ENCODE measurements at regions not wholly inside any gene's neighbourhood (a gene's known extent, or its start where the extent isn't known, plus 50 kb on each side); places are given as distances from the start of the nearest gene placed in this dataset.
"Not testable (repeated sequence)": the region's sequence is repeated elsewhere in the genome, so short reads cannot be mapped to it uniquely, and the experiment has no call there.

- no peak for DNase-seq (ENCODE audit: extremely low read depth, low read depth)
Measured at GRCh38 chr2:228798458-228799207, 472.5 kb downstream of the PID1 start.

- no peak for DNase-seq (ENCODE audit: extremely low read depth, low read depth)
Measured at GRCh38 chr2:228796386-228796785, 474.7 kb downstream of the PID1 start.

DNA sequence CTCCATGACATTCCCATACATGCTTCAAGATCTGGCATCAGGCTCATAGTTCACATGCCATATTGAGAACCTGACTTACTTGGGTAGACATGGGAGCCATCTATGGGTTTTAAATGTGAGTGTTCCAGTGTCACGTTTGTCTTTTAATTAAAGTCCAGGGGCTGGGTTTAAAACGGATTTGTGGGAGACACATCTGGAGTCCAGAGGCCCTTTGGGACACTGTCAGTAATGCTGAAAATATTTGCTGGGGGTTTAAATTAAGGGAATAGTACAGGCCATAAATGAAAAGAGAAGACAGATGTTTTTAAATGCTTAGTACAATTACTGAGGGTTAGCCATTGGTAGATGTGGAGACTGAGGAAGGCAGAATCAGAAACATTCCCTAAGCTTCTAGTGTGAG, 478.0 kb downstream of the PID1 start:
- no peak for DNase-seq (ENCODE audit: extremely low read depth, low read depth)

- no peak for DNase-seq (ENCODE audit: extremely low read depth, low read depth)
Measured at GRCh38 chr2:228786901-228787300, 484.2 kb downstream of the PID1 start.

DNA sequence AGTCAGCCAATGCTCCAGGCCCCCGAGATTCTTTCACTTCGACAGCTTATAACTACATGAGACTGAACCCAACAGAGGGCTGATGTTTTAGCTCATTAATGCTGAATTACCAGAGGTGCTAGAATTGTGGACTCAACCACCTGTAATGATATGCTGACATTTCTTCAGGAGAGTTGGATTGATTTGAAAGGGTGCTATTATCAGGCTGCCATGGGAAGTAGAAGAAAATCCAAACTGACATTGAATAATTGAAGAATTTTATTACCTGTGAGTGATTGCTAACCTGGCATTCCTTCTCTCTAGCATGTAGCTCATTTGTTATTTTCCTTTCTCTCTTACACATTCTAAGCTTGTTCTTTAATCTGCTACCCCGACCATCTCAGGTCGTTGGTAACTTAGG, 488.8 kb downstream of the PID1 start:
- no peak for DNase-seq (ENCODE audit: extremely low read depth, low read depth)

DNA sequence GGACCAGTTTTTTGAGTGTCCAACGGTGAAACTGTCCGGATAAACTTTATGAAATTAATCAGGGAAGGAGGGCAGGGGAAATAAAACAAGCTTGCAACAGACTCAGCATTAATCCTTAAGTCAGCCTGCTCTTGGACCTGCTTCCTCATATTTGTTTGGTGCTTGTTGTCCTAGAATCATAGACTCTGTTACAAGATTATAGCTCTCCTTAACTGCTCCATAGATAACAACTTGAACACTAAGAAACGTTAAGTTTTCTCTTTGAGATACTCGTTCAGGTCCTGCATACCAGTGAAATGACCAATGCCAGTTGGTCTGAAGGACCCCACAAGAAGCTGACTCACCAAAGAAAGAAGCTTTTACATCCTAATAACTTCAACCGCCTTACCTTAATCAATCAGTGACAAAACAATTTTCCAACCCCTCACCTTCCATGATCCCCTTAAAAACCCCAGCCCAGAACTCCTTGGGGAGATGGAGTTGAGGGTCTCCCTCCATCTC, 493.2 kb downstream of the PID1 start:
- DNase-seq (ENCODE audit: extremely low read depth, low read depth): no peak

DNA sequence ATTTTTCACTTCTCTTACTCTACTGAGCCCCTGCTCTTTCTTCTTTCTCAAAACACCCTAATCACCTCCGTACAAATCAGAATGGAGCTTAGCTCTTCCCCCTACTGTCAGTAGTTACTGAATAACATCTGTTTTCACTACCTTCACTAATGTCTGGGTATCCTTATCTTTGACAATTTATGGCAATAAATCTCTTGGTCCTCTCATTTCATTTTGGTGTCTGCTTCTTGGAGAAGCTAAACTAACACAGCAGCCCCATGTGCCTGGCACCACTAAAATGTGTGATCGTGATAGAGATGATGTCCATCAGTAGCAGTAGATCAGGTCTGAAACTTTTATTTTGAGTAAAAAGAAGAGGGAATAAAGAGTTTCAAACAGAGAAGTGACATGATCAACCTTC, 496.5 kb downstream of the PID1 start:
- DNase-seq (ENCODE audit: extremely low read depth, low read depth): no peak

- DNase-seq (ENCODE audit: extremely low read depth, low read depth): no peak
Measured at GRCh38 chr2:228771774-228772173, 499.3 kb downstream of the PID1 start.

- DNase-seq (ENCODE audit: extremely low read depth, low read depth): no peak
Measured at GRCh38 chr2:228771315-228771714, 499.8 kb downstream of the PID1 start.

GRCh38 chr2:228768818-228769217, 502.3 kb downstream of the PID1 start:
- peak; percentile 4 for DNase-seq (ENCODE audit: extremely low read depth, low read depth)

GRCh38 chr2:228768141-228768540, 502.9 kb downstream of the PID1 start:
- DNase-seq (ENCODE audit: extremely low read depth, low read depth): not testable (repeated sequence)

DNA sequence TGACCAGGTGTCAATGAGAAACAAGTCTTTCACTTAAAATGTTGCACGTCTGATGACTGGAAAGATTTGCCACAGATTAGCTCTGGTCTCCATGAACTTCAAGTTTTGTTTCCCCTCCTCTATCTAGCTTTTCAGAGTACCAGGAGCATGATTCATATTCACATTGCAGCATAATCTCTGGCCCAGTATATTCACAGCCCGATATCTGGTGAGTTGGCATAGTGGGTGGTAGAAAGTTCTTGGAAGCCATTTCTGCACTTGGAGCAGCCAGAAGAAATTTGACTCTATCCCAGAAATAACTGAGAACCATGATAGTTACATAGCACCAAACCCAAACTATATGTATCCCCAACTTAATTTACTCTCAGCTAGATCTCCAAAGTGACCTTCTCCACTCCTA, 503.9 kb downstream of the PID1 start:
- no peak for DNase-seq (ENCODE audit: extremely low read depth, low read depth)

GRCh38 chr2:228763379-228763981, 507.6 kb downstream of the PID1 start:
- no peak for DNase-seq (ENCODE audit: extremely low read depth, low read depth)

DNA sequence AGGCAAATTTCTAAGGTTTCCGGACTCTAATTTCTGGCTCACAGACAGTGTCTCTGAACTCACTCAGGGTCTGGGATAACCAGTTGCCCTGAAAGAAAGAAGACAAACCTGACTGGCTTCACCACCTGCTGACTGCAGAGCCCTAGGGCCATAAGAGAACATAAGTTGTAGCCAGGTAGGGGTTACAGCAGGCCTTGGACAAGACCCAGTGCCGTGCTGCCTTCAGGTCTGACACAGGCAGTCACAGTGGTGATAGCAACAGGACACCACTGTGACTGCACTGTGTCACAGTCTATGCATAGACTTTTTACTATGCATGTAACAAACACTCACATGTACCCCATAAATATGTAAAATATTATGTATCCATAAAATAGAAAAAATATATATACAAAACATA, 508.5 kb downstream of the PID1 start:
- DNase-seq (ENCODE audit: extremely low read depth, low read depth): no peak

GRCh38 chr2:228755661-228756060, 515.4 kb downstream of the PID1 start:
- not testable (repeated sequence) for DNase-seq (ENCODE audit: extremely low read depth, low read depth)

- DNase-seq (ENCODE audit: extremely low read depth, low read depth): no peak
Measured at GRCh38 chr2:228747483-228747882, 523.6 kb downstream of the PID1 start.

- DNase-seq (ENCODE audit: extremely low read depth, low read depth): no peak
Measured at GRCh38 chr2:228738671-228739380, 532.3 kb downstream of the PID1 start.

DNA sequence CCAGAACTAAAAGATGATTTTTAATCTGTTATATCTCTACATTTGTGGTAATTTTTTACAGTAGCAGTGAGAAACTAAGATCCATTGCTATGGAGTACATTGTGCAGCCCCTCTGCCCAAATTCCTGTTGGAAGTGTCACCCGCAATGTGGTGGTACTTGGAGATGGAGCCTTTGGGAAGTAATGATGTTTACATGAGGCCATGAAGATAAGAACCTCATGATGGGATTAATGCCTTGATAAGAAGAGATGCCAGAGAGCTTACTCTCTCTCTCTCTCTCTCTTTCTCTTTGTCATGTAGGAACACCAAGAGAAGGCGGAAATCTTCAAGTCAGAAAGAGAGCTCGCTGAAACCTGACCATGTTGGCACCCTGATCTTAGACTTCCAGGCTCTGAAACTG, 535.4 kb downstream of the PID1 start:
- DNase-seq (ENCODE audit: extremely low read depth, low read depth): no peak

DNA sequence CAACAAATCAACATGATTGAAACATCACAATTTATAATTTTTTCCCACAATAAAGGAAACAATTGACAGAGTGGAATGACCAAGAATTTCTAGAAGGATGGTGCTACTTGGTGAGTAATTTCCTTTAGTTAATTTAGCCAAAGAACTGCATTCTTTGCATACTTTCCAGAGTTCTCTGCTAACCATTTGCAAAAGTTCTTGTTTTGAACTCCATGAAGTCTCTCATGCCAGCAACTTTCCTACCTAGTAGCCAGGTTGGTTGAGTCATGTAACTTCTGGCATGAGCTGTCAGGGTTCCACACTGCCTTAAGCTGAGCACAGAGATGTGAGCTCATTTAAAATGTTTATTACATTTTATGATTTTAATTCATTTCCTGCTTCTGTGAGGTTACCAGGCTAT, 539.6 kb downstream of the PID1 start:
- no peak for DNase-seq (ENCODE audit: extremely low read depth, low read depth)

DNA sequence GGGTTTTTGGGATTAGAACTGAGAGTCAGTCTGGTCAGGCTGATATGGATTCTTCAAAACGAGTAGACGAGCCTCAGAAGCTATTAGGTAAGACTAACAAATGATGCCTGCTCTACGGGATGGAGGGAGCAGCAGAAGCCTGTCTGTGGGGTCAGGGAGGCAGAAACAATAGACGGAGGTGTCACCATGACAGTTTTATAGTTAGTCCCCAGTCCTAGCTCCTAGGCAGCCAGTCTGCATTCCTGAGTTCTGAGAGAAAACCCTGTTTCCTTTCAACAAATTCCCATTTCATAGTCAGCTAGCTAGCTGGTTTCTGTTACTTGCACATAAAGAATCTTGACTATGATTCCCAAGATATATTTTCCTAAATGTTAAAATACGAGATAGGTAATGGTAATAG, 542.1 kb downstream of the PID1 start:
- no peak for DNase-seq (ENCODE audit: extremely low read depth, low read depth)

- no peak for DNase-seq (ENCODE audit: extremely low read depth, low read depth)
Measured at GRCh38 chr2:228725031-228725430, 543.5 kb upstream of the SPHKAP start.

GRCh38 chr2:228723599-228723998, 542.1 kb upstream of the SPHKAP start:
- no peak for DNase-seq (ENCODE audit: extremely low read depth, low read depth)

Data from NCI-H460 (cell line).